Liver (tissue), 8 donors: ENCODE measurements at regions not wholly inside any gene's neighbourhood (a gene's known extent, or its start where the extent isn't known, plus 50 kb on each side); places are given as distances from the start of the nearest gene placed in this dataset.
"Not testable (repeated sequence)": the region's sequence is repeated elsewhere in the genome, so short reads cannot be mapped to it uniquely, and the experiment has no call there.

ENCODE experiments used
- DNase-seq: peaks from one replicate; pipeline ENCODE4 v3.0.0-alpha.2; 2017; ENCODE audit warnings: low spot score
- H3K27ac ChIP-seq, 2 donors: one replicate each; pipeline ENCODE4 v1.7.0; 2013; ENCODE audit warnings: inconsistent platforms in 2 of 2, low read length in 2 of 2, control low read depth in 1 of 2, low read depth in 1 of 2, mild to moderate bottlenecking in 1 of 2
- H3K27me3 ChIP-seq, 4 donors: one replicate each; pipeline versions ENCODE4 v1.6.1 to v1.7.0; 2013; ENCODE audit warnings: low read length in 3 of 4, inconsistent platforms in 1 of 4, mild to moderate bottlenecking in 1 of 4, moderate library complexity in 1 of 4; ENCODE audit not compliant: control insufficient read depth in 4 of 4, insufficient read depth in 4 of 4
- H3K36me3 ChIP-seq, 4 donors: one replicate each; pipeline versions ENCODE4 v1.6.1 to v1.7.0; 2013; ENCODE audit warnings: low read length in 3 of 4, mild to moderate bottlenecking in 3 of 4, low read depth in 1 of 4, moderate library complexity in 1 of 4; ENCODE audit not compliant: control insufficient read depth in 4 of 4, insufficient read depth in 3 of 4
- H3K4me1 ChIP-seq, 4 donors: one replicate each; pipeline versions ENCODE4 v1.6.1 to v1.7.0; 2013; ENCODE audit warnings: low read length in 3 of 4, mild to moderate bottlenecking in 3 of 4, moderate library complexity in 1 of 4; ENCODE audit not compliant: control insufficient read depth in 4 of 4, insufficient read depth in 4 of 4
- H3K4me3 ChIP-seq, 3 donors: one replicate each; pipeline versions ENCODE4 v1.6.1 to v1.7.0; 2013; ENCODE audit warnings: low read length in 3 of 3, control low read depth in 1 of 3, low read depth in 1 of 3, mild to moderate bottlenecking in 1 of 3
- H3K9ac ChIP-seq, 2 donors: one replicate each; pipeline ENCODE4 v1.7.0; 2013; ENCODE audit warnings: low read length in 2 of 2, mild to moderate bottlenecking in 2 of 2, moderate library complexity in 2 of 2, control low read depth in 1 of 2, low read depth in 1 of 2
- H3K9me3 ChIP-seq, 4 donors: one replicate each; pipeline versions ENCODE4 v1.6.1 to v1.7.0; 2013; ENCODE audit warnings: low read length in 3 of 4; ENCODE audit not compliant: control insufficient read depth in 4 of 4
- ATF3 ChIP-seq: IDR thresholded peaks from 2 replicates; pipeline ENCODE4 v1.6.1; 2016; ENCODE audit warnings: antibody characterized with exemption
- CTCF ChIP-seq: fragments of 150-350 bp; IDR thresholded peaks from 2 replicates; pipeline ENCODE4 v1.5.1; 2017; ENCODE audit warnings: improper control_type of control experiment, low read depth, low read length; ENCODE audit not compliant: missing input control
- EGR1 ChIP-seq, 2 donors: IDR thresholded peaks; 2 replicates each; pipeline ENCODE4 v1.6.1; 2016 to 2018; ENCODE audit warnings: antibody characterized with exemption in 2 of 2, low read depth in 2 of 2
- FOXA1 ChIP-seq: IDR thresholded peaks from 2 replicates; pipeline ENCODE4 v1.6.1; 2016; ENCODE audit warnings: antibody characterized with exemption
- FOXA2 ChIP-seq: IDR thresholded peaks from 2 replicates; pipeline ENCODE4 v1.6.1; 2016; ENCODE audit warnings: antibody characterized with exemption
- GABPA ChIP-seq, 2 donors: IDR thresholded peaks in 1 of 2; conservative IDR thresholded peaks in 1 of 2; 2 replicates each; pipeline ENCODE4 v1.6.1; 2016; ENCODE audit warnings: antibody characterized with exemption in 2 of 2, mild to moderate bottlenecking in 1 of 2, moderate library complexity in 1 of 2
- HNF4A ChIP-seq, 2 donors: conservative IDR thresholded peaks; 2 replicates each; pipeline ENCODE4 v1.6.1; 2016; ENCODE audit warnings: antibody characterized with exemption in 2 of 2, mild to moderate bottlenecking in 2 of 2
- HNF4G ChIP-seq: IDR thresholded peaks from 2 replicates; pipeline ENCODE4 v1.6.1; 2016; ENCODE audit warnings: antibody characterized with exemption
- JUND ChIP-seq, 2 donors: IDR thresholded peaks; 2 replicates each; pipeline ENCODE4 v1.6.1; 2016; ENCODE audit warnings: antibody characterized with exemption in 2 of 2
- MAX ChIP-seq: IDR thresholded peaks from 2 replicates; pipeline ENCODE4 v1.6.1; 2016; ENCODE audit warnings: antibody characterized with exemption
- NR2F2 ChIP-seq: IDR thresholded peaks from 2 replicates; pipeline ENCODE4 v1.6.1; 2016; ENCODE audit warnings: antibody characterized with exemption
- RAD21 ChIP-seq, 2 donors: IDR thresholded peaks; 2 replicates each; pipeline ENCODE4 v1.6.1; 2016; ENCODE audit warnings: antibody characterized with exemption in 2 of 2, mild to moderate bottlenecking in 2 of 2
- REST ChIP-seq: IDR thresholded peaks from 2 replicates; pipeline ENCODE4 v1.6.1; 2016; ENCODE audit warnings: antibody characterized with exemption, mild to moderate bottlenecking
- RXRA ChIP-seq, 2 donors: IDR thresholded peaks; 2 replicates each; pipeline ENCODE4 v1.6.1; 2017 to 2018; ENCODE audit warnings: antibody characterized with exemption in 2 of 2, mild to moderate bottlenecking in 1 of 2
- SP1 ChIP-seq: IDR thresholded peaks from 2 replicates; pipeline ENCODE4 v1.6.1; 2018; ENCODE audit warnings: antibody characterized with exemption, mild to moderate bottlenecking
- TAF1 ChIP-seq: conservative IDR thresholded peaks from 2 replicates; pipeline ENCODE4 v1.6.1; 2016; ENCODE audit warnings: antibody characterized with exemption, mild to moderate bottlenecking
- YY1 ChIP-seq: IDR thresholded peaks from 2 replicates; pipeline ENCODE4 v1.6.1; 2016; ENCODE audit warnings: antibody characterized with exemption, mild to moderate bottlenecking
- ZBTB33 ChIP-seq: IDR thresholded peaks from 2 replicates; pipeline ENCODE4 v1.6.1; 2016; ENCODE audit warnings: antibody characterized with exemption
- WGBS: extraction: QIAGEN DNeasy Blood & Tissue Kit; methylation state at CpG from one replicate; pipeline ENCODE4 v1.1.7; 2013; 5-methylcytosine and 5-hydroxymethylcytosine counted together
- donor health status: healthy.
- donor health status: healthy.
- donor health status: healthy.
- donor health status: healthy.
- donor health status: healthy.

GRCh38 chr4:188976644-188977115, 837.4 kb downstream of the TRIML1 start:
- no peaks in the 10 kb centered on the region for H3K4me1 ChIP-seq
- H3K9me3 ChIP-seq = no peaks in the 10 kb centered on the region
- H3K27ac ChIP-seq = no peak overlapping the region
- no peak overlapping the region for H3K9ac ChIP-seq
- TF ChIP-seq FOXA1 (no peak), FOXA2 (no peak), ATF3 (no peak), HNF4G (no peak)
- no peak overlapping the region for H3K4me3 ChIP-seq
- H3K27me3 ChIP-seq = no peaks in the 10 kb centered on the region
- WGBS = 10% methylated on average over 2 of the region's 2 CpGs
- H3K36me3 ChIP-seq = no peaks in the 10 kb centered on the region
- DNase-seq = no peak

- not testable (repeated sequence) for H3K9me3 ChIP-seq, H3K27ac ChIP-seq, H3K36me3 ChIP-seq, H3K4me1 ChIP-seq, DNase-seq, H3K27me3 ChIP-seq, H3K4me3 ChIP-seq, H3K9ac ChIP-seq
- WGBS = 76% methylated on average over 6 of the region's 6 CpGs
Observed at GRCh38 chr4:188977232-188977631, 838.0 kb downstream of the TRIML1 start.

- WGBS = 76% methylated on average over 1 of the region's 1 CpG
- DNase-seq = no peak
- H3K36me3 ChIP-seq = no peaks in the 10 kb centered on the region
- no peaks in the 10 kb centered on the region for H3K27me3 ChIP-seq
- no peak overlapping the region for H3K9ac ChIP-seq
- peaks cover 0 to 7% (median 0%) of the 10 kb centered on the region in 4 donors for H3K9me3 ChIP-seq
- H3K4me1 ChIP-seq = no peaks in the 10 kb centered on the region
- TF ChIP-seq REST (no peak), NR2F2 (no peak), ZBTB33 (no peak), YY1 (no peak), ATF3 (no peak), RAD21 (IDR thresholded peaks at IDR 0.05) (no peak), JUND (IDR thresholded peaks at IDR 0.05) (no peak), HNF4A (conservative IDR thresholded peaks at IDR 0.05) (no peak), TAF1 (no peak), EGR1 (IDR thresholded peaks at IDR 0.05; ENCODE audit: low read depth in 2 of 2) (no peak), GABPA (IDR thresholded peaks at IDR 0.05 in 1 of 2, conservative IDR thresholded peaks at IDR 0.05 in 1 of 2) (no peak), FOXA1 (no peak), HNF4G (no peak), FOXA2 (no peak), SP1 (no peak), RXRA (IDR thresholded peaks at IDR 0.05) (no peak), CTCF (no peak), MAX (no peak)
- H3K4me3 ChIP-seq = no peak overlapping the region
- no peak overlapping the region for H3K27ac ChIP-seq
Observed at GRCh38 chr4:188984518-188984917, 845.3 kb downstream of the TRIML1 start.
